ENCODE measurements at regions not wholly inside any gene's neighbourhood (a gene's known extent, or its start where the extent isn't known, plus 50 kb on each side); places are given as distances from the start of the nearest gene placed in this dataset.

DNA sequence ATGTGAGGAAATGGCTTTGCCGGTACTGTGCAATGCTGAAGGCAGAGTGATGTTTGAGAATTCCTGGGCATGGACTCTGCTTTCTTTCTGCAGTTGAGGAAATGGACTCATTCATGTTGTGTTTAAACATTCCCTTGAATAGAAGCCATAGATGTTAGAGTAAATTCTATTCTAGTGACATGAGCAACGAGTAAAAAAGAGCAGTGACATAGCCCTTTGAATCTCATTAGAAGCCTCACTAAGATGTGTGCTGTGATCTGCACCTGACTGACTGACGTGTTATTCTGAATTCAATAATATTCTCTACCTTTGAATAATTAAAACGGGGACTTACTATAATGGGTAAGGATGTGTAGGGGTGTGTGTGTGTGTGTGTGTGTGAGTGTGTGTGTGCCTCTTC lies 113.7 kb upstream of the KLF4 start:
- no peak for TF ChIP-seq CTCF (IDR thresholded peaks at IDR 0.05; ENCODE audit: low read length)
- no peak for TF ChIP-seq EZH2 (IDR thresholded peaks at IDR 0.05; ENCODE audit: borderline replicate concordance, low read length)

Data from OCI-LY1 (cell line).